ENCODE measurements at regions not wholly inside any gene's neighbourhood (a gene's known extent, or its start where the extent isn't known, plus 50 kb on each side); places are given as distances from the start of the nearest gene placed in this dataset.

GRCh38 chr22:49613108-49613507 is 214.6 kb downstream of the BRD1 start:
- no peak for DNase-seq (ENCODE audit: low read depth in 2 of 3, low spot score in 2 of 3)

- no peak for DNase-seq (ENCODE audit: low read depth in 2 of 3, low spot score in 2 of 3)
Observed at GRCh38 chr22:49609207-49609876, 218.3 kb downstream of the BRD1 start.

DNA sequence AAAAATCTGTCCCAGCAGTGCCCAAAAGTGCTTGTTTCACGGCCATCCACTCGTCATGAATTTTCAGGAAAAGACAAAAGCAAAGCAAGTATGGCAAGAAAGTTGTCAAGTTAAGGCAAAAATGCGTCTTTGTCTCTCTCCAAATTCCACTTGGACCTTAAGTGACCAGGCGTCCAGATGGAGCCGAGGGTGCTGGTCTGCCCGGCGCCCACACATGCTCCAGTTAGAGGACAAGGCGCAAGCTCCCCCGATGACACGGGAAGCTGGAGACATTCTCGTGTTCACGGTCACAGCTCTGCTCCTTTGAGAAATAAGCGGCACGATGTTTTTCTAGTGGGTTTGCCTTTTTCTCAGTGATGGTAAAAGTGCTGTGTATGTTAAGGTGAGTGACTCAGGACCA is 219.0 kb downstream of the BRD1 start:
- no peak for DNase-seq (ENCODE audit: low read depth in 2 of 3, low spot score in 2 of 3)

DNA sequence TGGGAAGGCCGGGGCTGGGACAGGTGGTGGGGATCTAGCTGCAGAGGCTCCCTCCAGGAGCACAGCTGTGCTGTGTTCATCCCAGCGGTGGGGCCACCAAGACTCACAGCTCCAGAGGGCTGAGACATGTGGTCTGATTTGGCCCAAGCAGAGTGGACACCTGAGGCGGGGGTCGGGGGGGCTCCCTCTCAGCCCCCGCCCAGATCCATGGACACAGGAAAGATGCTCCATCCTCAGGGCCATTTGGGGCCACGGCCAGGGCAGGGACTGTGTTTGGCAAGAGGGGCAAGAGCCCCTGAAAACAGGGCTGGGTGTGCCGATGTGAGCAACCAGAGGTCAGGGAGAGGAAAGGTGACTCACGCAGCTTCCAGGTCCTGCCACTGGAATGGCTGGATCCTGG is 219.4 kb downstream of the BRD1 start:
- no peak for DNase-seq (ENCODE audit: low read depth in 2 of 3, low spot score in 2 of 3)

GRCh38 chr22:49607821-49608220 is 219.9 kb downstream of the BRD1 start:
- no peak for DNase-seq (ENCODE audit: low read depth in 2 of 3, low spot score in 2 of 3)

DNA sequence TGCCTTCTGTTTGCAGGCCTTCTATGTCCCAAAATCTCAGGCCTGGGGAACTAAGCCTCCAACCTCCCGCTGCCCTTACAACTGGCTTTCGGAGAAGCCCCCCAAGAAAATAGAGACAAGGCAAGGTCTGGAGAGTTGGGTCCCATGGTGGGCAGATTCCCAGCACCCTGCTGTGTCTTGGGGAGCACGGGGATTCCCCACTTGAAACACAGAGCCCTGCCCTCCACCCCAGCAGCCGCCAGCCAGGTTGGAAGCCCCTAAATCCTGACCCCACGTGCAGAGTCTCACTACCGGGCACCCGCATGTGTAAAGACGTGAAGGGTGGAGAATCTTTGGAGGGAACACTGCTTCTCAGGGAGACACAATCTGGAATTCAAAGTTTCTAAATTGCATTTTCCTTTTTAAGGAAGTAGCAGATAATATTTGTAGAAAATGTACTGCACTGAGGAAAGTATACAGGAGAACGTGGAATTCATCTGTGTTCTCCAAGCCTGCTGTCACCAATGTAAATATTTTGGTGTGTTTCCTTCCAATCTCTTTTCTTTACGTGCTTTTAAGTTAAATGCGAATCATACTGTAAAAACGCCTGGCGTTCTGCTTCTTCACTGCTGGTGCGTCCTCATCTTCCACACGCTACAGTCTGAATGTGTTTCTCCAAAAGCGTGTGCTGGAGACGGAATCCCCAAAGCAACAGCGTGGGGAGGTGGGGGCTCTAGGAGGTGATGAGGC is 220.9 kb downstream of the BRD1 start:
- DNase-seq (ENCODE audit: low read depth in 2 of 3, low spot score in 2 of 3) = no peak

DNA sequence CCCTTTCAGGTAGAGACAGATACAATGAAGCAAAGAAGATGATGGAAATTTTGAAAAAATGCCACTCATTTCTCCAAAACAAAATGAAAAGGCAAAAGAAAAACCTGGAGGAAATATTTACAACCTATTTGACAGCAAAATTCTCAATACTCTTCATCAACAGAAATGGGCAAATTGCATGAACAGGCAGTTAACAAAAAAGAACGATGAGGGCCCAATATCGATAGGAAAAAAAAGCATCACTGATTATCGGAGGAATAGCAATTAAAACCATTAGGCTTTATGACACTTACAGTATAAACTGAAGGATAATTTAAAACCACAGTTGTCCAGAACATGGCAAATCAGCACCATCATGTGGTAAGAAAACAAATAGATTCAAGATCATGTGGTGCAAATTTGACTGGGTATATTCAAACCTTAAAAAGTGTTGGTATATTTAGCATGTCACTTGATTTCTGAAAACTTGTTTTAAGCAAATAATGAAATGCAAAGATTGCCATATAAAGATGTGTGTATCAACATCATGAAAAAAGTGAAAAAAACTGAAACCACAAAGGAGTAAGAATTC is 222.9 kb downstream of the BRD1 start:
- DNase-seq (ENCODE audit: low read depth in 2 of 3, low spot score in 2 of 3) = no peak

DNA sequence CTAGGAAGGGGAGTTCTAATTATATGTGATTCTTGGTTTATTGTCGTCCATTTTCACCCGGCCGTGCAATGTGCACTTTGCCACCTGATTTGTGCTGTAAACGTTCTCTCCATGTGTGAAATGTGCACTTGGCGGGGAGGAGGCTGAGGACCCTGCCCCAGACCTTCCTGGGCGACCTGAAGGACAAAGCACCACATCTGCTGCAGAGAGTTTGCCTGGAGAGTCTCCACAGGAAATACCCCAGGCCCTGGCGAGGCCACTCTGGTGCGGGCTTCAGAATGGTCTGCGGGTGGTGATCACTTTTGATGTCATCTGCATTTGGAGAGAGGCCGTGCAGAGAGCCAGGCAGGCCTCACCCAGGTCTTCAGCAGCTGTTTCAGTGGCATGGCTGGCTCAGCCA is 224.7 kb downstream of the BRD1 start:
- no peak for DNase-seq (ENCODE audit: low read depth in 2 of 3, low spot score in 2 of 3)

DNA sequence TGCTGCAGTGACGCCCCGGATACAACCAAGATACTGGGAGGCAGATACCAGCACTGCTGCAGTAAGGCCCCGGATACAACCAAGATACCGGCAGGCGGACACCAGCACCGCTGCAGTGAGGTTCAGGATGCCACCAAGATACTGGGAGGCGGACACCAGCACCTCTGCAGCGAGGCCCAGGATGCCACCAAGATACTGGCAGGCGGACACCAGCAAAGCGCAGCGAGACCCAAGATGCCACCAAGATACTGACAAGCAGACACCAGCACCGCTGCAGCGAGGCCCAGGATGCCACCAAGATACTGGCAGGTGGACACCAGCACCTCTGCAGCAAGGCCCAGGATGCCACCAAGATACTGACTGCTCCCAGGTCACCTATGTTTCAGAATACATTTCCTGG is 225.2 kb downstream of the BRD1 start:
- no peak for DNase-seq (ENCODE audit: low read depth in 2 of 3, low spot score in 2 of 3)

DNA sequence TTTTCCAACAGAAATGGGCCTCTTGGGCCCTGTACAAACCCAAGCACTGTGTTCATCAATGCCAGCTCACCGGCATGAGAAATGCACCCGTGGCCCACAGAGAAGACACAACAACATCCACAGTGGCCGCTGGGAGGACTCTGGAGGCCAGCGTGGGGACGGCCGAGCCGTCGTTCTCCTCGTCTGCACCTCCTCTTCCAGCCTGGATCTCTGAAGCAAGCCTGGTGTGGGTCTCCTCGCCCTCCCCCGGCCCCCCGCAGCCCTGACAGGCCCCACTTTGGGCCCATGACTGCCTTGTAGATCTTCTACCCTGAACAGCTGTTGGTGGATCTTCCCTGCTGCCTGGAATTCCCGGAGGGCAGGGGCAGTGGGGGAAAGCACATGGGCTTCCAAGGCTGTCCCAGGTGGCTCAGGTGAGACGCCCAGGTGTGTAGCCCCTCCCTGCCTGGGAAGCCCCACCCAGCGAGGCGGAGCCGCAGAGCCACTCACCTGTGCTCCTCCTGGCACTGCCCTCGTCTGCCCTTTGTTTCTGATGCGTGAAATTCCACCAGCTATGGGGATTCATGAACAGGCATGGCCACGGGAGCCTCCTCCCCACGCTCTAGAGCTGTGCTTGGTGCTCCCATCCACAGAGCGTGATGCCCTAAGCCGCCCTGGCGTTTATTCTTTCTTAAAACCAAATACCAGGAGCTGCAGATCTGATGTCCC is 225.9 kb downstream of the BRD1 start:
- DNase-seq (ENCODE audit: low read depth in 2 of 3, low spot score in 2 of 3) = no peak

- DNase-seq (ENCODE audit: low read depth in 2 of 3, low spot score in 2 of 3) = no peak
Observed at GRCh38 chr22:49600891-49601431, 226.7 kb downstream of the BRD1 start.

DNA sequence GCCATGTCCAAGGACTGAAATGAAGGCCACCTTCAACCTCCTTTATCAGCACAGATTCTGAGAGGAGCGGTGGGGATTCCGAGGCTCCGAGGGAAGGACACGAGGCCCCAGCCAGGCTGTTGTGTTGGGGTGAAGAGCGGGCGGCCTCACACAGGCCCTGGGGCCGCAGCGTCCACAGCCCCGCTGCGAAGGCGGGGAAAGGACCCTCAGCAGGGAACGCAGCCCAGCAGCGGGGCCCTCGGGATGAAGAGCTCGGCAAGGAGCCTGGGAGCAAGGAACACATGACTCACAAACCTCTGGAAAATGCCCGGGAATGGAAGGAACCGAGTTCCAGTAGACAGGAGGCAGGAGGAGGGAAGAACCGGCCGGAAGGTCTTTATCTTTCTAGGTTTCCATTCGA is 227.2 kb downstream of the BRD1 start:
- DNase-seq (ENCODE audit: low read depth in 2 of 3, low spot score in 2 of 3) = no peak

DNA sequence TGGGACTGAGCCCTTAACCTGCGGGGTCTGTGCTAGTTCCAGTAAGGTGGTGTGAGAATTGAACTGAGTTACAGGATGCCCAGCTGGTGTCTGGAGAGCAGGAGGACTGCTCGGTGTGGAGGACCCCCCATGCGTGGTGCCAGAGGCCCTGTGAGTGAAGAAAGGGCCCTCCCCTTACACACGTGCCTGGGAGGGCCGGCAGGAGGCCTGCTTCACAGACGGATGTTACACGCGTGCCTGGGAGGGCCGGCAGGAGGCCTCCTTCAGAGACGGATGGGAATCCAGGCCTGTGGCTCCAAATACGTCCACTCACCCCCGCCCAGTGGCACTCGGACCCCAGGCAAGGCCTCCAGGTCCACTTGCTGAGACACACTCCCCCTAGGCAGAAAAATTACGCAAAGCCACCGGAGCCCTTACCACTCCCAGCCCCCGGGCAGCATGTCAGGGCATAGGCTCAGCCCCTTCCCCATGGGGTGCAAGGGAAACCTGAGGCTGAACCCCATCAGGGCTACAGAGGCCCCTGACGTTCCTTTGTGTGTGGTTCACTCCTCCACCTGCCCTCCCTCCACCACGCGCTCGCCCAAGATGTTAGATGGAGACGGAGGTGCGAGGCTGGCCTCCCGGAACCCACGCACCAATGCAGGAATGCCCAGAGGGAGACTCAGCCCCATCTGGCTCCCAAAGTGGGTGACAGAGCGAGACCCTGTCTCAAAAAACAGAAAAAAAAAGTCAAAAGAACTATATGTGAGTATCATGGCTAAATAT is 227.8 kb downstream of the BRD1 start:
- no peak for DNase-seq (ENCODE audit: low read depth in 2 of 3, low spot score in 2 of 3)

DNA sequence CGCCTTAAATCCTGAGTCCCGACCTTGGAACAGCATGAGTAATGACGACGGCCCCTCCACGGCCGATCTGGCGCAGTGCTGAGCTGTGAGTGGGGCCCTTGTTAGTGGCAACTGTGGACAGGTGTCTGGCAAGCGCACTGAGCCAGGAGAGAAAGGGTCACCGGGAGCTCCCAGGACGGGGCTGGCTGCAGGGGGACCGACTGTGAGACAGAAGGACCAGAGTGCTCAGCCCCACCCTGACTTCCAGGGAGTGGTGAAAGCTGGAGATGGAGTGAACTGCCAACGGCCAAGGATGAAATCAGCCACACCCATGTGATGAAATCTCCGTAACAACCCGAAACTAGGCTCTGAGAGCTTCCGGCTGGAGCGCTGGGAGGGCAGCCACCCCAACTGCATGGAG is 228.6 kb downstream of the BRD1 start:
- DNase-seq (ENCODE audit: low read depth in 2 of 3, low spot score in 2 of 3) = no peak

- no peak for DNase-seq (ENCODE audit: low read depth in 2 of 3, low spot score in 2 of 3)
Observed at GRCh38 chr22:49598338-49598737, 229.3 kb downstream of the BRD1 start.

DNA sequence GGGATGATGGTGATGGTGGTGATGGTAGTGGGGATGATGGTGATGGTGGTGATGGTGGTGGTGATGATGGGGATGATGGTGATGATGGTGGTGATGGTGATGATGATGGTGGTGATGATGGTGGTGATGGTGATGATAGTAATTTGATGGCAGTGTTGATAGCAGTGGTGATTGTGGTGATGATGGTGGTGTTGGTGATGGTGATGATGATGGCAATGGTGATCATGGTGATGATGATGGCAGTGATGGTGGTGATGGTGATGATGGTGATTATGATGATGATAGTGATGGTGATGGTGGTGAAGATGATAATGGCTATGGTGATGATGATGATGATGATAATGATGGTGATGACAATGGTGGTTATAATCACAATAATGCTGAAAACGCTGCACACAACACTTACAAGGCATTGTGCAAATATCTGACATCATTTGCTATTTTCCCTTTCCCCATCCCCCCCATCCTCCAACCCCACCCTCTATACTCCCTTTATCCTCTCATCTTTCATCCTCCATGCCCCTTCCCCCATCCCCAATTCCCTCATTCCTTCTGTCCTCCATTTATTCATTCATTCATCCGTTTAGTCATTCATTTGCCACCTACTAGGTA is 230.1 kb downstream of the BRD1 start:
- no peak for DNase-seq (ENCODE audit: low read depth in 2 of 3, low spot score in 2 of 3)

- DNase-seq (ENCODE audit: low read depth in 2 of 3, low spot score in 2 of 3) = no peak
Observed at GRCh38 chr22:49595465-49596078, 232.1 kb downstream of the BRD1 start.

GRCh38 chr22:49594078-49594477 is 233.6 kb downstream of the BRD1 start:
- no peak for DNase-seq (ENCODE audit: low read depth in 2 of 3, low spot score in 2 of 3)

DNA sequence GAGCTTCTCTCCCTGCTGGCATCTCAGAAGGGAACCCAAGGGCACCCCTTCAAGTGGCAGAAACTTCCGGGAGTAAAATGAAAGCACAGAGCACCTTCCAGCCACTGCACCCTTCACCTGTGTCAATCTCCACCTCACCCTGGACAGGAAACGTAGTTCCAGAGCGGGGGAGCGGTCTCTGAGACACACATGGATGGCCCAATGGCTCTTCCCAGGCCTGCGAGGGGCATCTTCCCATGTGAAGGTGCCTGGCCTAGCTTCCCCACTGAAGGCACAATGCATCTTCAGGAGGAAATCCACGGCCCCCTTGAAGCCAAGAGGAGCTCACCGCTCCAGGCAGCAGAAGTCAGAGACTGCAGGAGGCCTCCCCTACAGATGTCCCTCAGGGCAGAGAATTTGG is 234.2 kb downstream of the BRD1 start:
- no peak for DNase-seq (ENCODE audit: low read depth in 2 of 3, low spot score in 2 of 3)

All from hematopoietic multipotent progenitor cell (in vitro differentiated cells).